Adrenal gland (tissue), 5 donors: ENCODE measurements at regions not wholly inside any gene's neighbourhood (a gene's known extent, or its start where the extent isn't known, plus 50 kb on each side); places are given as distances from the start of the nearest gene placed in this dataset.

Experiments used
- CTCF ChIP-seq, 6 experiments: fragments of 450-650 bp in 4 of 6; fragments of 200-600 bp in 2 of 6; sonication (generic) in 1 of 6; IDR thresholded peaks; 1 replicate in 5 of 6; 2 replicates in 1 of 6; pipeline versions ENCODE4 v1.5.1 to v1.8.0; 2016 to 2021; ENCODE audit warnings: antibody characterized with exemption in 6 of 6, mild to moderate bottlenecking in 2 of 6, moderate library complexity in 1 of 6
- POLR2A ChIP-seq, 2 donors: fragments of 450-650 bp; IDR thresholded peaks; one replicate each; pipeline ENCODE4 v1.6.1; 2017; ENCODE audit warnings: antibody characterized with exemption in 2 of 2, mild to moderate bottlenecking in 2 of 2, moderate library complexity in 1 of 2
- donor health status: DM: no; HTN: no; CAD: no.

GRCh38 chr17:54172985-54173316, 350.2 kb downstream of the KIF2B start:
- TF ChIP-seq CTCF (IDR thresholded peaks at IDR 0.05) (no peak), POLR2A (IDR thresholded peaks at IDR 0.05) (no peak)
